ENCODE measurements at regions not wholly inside any gene's neighbourhood (a gene's known extent, or its start where the extent isn't known, plus 50 kb on each side); places are given as distances from the start of the nearest gene placed in this dataset.

- TF ChIP-seq, protein P1, sequence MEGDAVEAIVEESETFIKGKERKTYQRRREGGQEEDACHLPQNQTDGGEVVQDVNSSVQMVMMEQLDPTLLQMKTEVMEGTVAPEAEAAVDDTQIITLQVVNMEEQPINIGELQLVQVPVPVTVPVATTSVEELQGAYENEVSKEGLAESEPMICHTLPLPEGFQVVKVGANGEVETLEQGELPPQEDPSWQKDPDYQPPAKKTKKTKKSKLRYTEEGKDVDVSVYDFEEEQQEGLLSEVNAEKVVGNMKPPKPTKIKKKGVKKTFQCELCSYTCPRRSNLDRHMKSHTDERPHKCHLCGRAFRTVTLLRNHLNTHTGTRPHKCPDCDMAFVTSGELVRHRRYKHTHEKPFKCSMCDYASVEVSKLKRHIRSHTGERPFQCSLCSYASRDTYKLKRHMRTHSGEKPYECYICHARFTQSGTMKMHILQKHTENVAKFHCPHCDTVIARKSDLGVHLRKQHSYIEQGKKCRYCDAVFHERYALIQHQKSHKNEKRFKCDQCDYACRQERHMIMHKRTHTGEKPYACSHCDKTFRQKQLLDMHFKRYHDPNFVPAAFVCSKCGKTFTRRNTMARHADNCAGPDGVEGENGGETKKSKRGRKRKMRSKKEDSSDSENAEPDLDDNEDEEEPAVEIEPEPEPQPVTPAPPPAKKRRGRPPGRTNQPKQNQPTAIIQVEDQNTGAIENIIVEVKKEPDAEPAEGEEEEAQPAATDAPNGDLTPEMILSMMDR (IDR thresholded peaks at IDR 0.05), result no peak
- TF ChIP-seq POLR2A (IDR thresholded peaks at IDR 0.05; ENCODE audit: low read depth) (no peak), POLR2AphosphoS5 (IDR thresholded peaks at IDR 0.05) (no peak), EP300 (IDR thresholded peaks at IDR 0.05) (no peak)
Observed at GRCh38 chr1:209305221-209305954, 278.1 kb upstream of the CAMK1G start.
